ENCODE measurements at regions not wholly inside any gene's neighbourhood (a gene's known extent, or its start where the extent isn't known, plus 50 kb on each side); places are given as distances from the start of the nearest gene placed in this dataset.

DNA sequence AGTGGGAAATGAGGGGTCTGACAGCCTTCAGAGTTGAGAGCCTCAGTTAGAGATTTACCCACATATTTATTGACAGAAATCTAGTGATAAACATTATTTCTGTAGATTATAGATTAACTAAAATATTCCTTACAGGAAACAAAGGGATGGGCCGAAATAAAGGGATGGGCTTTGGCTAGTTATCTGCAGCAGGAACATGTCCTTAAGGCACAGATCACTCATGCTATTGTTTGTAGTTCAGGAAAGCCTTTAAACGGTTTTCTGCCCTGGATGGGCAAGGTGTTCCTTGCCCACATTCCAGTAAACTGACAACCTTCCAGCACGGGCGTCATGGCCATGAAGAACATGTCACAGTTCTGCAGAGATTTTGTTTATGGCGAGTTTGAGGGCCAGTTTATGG, 154.8 kb upstream of the TOM1L1 start:
- no peak for DNase-seq

DNA sequence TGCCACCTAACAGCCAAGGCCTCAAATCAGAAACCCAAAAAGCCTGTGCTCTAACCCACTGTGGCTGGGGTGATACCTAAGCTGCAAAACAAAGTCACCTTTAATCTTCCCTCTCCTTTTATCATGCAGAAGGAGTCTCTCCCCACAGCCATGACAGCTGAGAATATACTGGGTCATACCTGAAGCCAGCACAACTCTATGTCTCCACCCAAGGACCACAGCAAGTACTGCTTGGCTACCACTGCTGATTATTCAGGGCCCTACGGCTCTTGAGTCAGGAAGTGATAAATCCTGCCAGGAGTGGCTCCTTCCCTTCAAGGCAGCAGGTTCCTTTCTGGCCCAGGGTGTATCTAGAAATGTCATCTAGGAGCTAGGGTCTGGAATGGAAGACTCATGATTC, 151.5 kb upstream of the TOM1L1 start:
- DNase-seq = no peak

- DNase-seq = peak in 2 of 3 donors; percentile 1
These were observed 146.1 kb upstream of the TOM1L1 start for GRCh38 chr17:54754560-54754959.

GRCh38 chr17:54760836-54761235, 139.8 kb upstream of the TOM1L1 start:
- no peak for DNase-seq

DNA sequence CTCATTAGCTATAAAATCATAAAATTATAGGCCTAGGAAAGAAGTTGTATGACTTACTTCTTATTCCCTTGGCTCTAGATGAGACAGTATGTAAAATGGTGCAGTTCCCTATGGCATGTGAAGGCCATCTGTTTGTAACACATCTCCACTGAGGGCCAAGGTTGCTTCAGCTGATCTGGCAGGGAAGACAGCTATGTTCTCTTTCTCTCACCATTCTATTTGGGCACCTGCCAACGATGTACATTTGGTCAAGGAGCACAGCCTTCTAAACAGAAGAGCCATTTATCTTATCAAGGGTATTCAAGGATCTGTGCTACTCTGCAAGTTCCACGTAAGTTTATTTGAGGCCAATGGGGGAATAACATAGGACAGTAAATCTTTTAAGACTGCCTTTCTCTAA, 129.8 kb upstream of the TOM1L1 start:
- DNase-seq = no peak

- no peak for DNase-seq
These were observed 129.2 kb upstream of the TOM1L1 start for GRCh38 chr17:54771409-54771915.

GRCh38 chr17:54780238-54780637, 120.4 kb upstream of the TOM1L1 start:
- no peak for DNase-seq

- DNase-seq = no peak
These were observed 119.3 kb upstream of the TOM1L1 start for GRCh38 chr17:54781389-54781788.

- DNase-seq = no peak
These were observed 116.3 kb upstream of the TOM1L1 start for GRCh38 chr17:54784305-54784704.

DNA sequence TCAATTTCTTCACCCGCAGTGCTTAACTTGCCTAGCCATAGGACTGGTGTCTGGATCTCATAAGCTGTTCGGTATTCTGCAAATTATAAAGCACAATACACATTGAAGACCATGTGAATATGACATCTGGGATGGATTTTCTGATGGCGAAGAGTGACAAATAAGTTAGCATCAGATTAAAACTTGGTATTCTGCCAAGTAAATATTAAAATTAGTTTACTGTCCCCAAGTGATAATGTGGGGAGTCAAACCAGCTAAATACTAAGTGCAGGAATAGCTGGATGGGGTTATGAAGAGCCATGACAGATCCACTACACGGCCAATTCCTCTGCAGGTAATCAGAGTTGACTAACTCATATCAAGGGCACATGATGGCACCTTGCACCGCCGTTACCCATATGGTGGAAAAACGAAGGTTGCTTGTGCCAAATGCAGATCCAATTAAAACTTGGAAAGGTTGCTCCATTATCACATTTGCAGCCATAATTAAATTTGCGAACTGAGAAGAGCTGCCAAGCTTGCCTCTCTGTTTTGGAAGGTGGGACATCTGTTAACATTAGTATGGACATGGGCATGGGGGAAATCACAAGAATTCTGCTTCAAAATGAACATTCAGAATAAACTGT, 114.9 kb upstream of the TOM1L1 start:
- no peak for DNase-seq

GRCh38 chr17:54789101-54789880, 111.4 kb upstream of the TOM1L1 start:
- DNase-seq = no peak

- no peak for DNase-seq
These were observed 107.4 kb upstream of the TOM1L1 start for GRCh38 chr17:54793271-54793670.

DNA sequence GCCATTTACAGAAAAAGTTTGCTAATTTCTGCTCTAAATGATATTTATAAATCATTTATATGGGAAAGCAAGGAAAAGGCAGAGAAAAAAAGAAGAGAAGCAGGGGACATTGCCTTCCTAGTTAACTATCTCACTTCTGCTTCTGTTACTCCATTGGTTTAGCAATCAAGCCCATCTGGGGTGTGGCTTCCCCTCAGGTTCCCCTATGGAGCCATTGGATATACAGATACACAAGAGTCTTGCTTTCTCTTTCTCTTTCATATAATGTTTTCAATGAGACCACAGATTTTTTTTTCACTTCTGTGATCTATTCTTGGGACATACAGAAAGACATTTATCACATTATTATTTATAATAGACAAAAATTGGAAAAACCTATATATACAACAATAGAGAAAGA, 105.6 kb upstream of the TOM1L1 start:
- DNase-seq = peak; percentile 2 to 29 (median 18)

GRCh38 chr17:54807331-54807730, 93.3 kb upstream of the TOM1L1 start:
- DNase-seq = no peak

DNA sequence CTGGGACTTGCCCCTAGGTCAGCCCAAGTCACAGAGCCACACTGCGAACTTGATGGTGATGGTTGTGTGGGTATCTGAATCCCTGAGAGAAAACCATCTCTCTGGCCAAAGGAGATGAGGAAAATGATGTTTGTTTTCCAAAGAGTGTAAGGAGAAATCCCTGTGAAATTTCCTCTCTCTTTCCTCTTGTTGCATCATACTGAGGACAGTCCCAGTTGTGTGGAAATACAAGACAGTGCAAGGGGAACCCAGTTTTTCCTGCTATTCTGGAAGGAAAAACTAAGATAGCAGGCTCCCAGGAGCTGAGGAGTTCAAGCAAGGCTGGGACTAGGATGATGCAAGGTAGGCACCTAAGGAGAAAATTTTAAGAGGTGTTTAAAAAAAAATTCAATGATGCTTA, 86.8 kb upstream of the TOM1L1 start:
- no peak for DNase-seq

DNA sequence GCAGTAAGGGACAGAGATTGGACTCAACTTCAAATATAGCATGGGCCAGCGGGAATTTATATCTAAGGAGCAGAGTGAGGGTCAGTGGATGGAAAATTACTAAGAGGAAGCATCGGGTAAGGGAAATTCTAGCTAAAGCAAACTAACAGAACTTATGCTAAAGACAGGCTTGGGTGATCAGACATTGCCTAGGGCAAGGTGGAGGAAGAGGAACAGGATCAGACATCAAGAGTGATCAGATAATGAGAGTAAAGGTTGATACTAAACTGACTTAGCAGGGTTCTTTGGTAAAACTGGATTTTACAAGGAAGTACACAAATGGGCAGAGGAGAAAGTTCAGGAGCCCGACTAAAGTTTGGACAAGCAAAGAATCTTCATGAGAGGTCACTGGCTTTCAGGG, 86.3 kb upstream of the TOM1L1 start:
- no peak for DNase-seq

GRCh38 chr17:54834086-54834485, 66.6 kb upstream of the TOM1L1 start:
- no peak for DNase-seq

DNA sequence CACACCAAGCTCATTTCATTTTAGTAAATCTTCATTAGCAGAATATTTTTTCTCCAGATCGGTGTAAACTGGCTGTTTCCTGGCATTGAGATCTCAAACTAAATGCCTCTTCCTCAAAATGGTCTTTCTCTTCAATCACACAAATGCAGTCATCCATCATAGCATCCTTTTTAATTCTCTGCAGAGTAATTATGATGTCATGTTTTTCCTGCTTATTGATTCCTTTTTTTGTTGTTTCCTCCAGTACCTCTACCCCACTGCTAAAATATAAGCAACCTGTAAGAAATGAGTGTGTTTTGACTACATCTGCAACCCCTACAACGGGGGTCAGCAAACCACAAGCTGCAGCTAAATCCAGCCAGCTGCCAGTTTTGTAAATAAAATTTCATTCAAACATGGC, 65.6 kb upstream of the TOM1L1 start:
- no peak for DNase-seq

DNA sequence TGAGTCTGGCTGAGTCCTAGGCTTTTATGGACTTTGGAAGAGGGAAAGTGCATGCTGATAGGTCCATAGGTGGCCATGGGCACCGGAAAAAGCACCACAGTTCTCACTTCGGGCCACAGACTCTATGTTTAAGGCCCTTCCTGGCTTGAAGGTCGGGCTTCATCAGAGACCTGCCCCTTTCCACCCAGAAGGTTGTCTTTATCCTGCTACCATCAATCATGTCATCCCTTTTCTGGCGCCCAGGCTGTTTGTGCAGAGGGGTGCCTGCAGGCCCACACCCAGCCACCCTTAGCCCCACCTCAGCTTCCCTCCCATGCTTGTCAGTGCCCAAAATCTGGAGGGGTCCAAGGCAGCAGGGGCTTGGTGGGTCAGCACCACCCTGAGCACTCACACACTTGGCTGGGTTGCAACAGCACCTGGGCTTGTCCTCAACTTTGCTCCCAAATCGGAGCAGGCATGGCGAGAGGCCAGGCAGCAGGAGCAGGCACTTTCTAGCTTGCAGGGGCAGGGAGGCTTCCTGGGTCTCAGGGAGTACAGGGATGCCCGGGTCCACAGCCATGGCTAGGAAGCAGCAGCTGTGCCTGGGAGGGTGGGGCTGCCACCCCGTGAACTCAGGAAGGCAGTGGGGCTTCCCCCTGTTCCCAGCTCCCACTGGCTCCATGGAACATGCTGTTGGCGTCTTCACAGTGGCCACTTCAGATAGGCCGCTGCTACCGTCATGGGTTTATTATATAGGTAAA, 63.8 kb upstream of the TOM1L1 start:
- no peak for DNase-seq

DNA sequence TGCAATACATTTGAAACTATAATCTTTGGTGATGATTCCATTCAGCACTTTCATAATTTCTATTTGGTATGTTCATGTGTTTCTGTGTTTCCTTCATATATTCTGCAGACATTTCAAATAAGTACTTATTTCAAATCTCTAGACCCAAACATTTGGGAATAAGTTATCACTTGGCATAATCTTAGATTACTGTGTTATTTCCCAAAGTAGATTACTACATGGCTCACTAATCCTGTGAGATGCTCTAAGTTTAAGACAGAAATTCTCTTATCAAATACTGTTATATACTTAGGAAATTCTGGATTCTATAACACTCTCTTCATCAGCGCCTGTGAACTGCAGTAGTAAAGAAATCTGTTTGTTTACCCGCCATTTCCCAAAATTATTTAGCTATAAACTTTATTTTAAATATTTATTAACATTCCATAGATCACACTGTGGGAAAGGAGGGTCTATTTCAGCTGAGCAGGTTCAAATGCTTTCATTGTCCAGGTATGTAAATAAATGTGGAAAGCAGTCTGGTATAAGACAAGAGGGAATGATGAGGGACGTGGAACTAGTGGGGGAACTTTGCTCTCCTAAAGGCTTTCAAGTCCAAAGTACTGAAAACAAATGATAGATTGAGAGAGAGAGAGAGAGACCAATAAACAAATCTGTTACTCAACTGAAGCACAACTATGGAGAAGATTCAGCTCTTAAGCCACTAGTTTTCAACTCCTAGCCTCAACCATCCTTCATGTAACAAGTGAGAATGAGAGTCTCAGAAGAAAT, 61.8 kb upstream of the TOM1L1 start:
- no peak for DNase-seq

DNA sequence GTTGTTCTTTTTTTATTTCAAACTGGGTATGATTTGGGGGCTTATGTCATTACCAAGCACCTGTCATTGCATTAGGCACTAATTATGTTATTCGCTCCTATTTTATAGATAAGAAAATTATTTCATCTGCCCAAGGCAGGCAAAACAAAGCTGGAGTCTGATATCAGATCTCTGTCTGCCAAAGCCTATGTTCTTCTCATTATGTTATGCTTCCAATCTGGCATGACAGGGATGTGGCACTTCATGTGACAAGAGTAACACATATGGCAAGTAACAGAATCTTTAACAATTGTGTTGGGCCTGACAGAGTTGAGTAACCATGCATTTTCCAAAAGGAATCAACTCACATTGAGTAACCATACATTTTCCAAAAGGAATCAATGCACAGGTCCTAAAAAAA, 61.2 kb upstream of the TOM1L1 start:
- DNase-seq = no peak

DNA sequence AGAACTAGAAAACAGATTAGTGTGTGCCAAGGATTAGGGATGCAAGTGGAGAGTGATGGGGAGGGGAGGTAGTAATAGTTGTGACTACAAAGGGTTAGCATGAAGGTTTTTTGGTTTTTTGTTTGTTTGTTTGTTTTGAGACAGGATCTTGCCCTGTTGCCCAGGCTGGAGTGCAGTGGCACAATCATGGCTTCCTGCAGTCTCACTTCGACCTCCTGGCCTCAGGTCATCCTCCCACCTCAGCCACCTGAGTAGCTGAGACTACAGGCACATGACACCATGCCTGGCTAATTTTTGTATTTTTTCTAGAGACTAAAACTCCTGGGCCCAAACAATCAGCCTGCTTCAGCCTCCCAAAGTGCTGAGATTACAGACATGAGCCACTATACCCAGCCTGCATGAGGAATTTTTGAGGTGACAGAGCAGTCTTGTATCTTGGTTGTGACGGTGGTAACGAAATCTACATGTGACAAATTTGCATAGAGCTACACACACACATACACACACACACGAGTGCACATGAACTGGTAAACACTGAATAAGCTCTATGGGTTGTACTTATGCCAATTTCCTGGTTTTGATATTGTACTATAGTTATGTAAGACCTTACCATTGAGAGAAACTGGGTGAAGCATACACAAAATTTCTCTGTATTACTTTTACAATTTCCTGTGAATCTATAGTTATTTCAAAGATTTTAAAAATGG, 59.6 kb upstream of the TOM1L1 start:
- DNase-seq = no peak
